Neural progenitor cell (in vitro differentiated cells): ENCODE measurements at regions not wholly inside any gene's neighbourhood (a gene's known extent, or its start where the extent isn't known, plus 50 kb on each side); places are given as distances from the start of the nearest gene placed in this dataset.

Experiments used
- EZH2 ChIP-seq: fragments of 200-600 bp; sonication (generic); IDR thresholded peaks from 2 replicates; pipeline ENCODE4 v1.6.1; 2017; ENCODE audit warnings: antibody characterized with exemption, mild to moderate bottlenecking, moderate library complexity
- TF ChIP-seq, protein P1 (sequence below): fragments of 200-600 bp; sonication (generic); IDR thresholded peaks from 2 replicates; pipeline ENCODE4 v1.5.1; 2017; ENCODE audit warnings: antibody characterized with exemption, mild to moderate bottlenecking

DNA sequence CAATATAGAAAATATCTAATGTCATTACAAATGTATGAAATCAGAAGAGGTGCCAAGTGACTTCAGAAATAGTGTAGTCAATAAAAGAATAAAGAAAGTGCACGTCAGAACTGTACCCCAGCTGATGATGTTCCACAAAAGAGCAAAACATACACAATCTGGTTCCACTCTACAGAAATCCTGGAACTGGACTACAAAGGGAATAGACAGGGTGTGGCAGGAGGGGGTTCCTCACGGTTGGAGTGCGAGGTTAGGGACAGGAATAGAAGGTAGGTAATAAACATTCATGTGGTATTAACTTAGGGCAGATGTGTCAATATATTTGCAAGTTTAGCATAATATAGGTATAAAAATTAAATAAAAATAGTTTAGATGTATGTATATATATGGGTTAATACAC, 103.3 kb upstream of the GOLGA6L6 start:
- TF ChIP-seq, protein P1, sequence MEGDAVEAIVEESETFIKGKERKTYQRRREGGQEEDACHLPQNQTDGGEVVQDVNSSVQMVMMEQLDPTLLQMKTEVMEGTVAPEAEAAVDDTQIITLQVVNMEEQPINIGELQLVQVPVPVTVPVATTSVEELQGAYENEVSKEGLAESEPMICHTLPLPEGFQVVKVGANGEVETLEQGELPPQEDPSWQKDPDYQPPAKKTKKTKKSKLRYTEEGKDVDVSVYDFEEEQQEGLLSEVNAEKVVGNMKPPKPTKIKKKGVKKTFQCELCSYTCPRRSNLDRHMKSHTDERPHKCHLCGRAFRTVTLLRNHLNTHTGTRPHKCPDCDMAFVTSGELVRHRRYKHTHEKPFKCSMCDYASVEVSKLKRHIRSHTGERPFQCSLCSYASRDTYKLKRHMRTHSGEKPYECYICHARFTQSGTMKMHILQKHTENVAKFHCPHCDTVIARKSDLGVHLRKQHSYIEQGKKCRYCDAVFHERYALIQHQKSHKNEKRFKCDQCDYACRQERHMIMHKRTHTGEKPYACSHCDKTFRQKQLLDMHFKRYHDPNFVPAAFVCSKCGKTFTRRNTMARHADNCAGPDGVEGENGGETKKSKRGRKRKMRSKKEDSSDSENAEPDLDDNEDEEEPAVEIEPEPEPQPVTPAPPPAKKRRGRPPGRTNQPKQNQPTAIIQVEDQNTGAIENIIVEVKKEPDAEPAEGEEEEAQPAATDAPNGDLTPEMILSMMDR = no peak
- no peak for TF ChIP-seq EZH2
